HL-60/S4 treated with retinoic acid at 250 ng/mL for 4 days and 3 days (cell line): ENCODE measurements at regions not wholly inside any gene's neighbourhood (a gene's known extent, or its start where the extent isn't known, plus 50 kb on each side); places are given as distances from the start of the nearest gene placed in this dataset.

Source experiments
- in situ Hi-C: fragments of 300-500 bp; cut with MboI; formaldehyde crosslinking; loops from 2 replicates; pipeline ENCODE4 v1.7.0; 2022; ENCODE audit warnings: low sequenced_read_pairs

DNA sequence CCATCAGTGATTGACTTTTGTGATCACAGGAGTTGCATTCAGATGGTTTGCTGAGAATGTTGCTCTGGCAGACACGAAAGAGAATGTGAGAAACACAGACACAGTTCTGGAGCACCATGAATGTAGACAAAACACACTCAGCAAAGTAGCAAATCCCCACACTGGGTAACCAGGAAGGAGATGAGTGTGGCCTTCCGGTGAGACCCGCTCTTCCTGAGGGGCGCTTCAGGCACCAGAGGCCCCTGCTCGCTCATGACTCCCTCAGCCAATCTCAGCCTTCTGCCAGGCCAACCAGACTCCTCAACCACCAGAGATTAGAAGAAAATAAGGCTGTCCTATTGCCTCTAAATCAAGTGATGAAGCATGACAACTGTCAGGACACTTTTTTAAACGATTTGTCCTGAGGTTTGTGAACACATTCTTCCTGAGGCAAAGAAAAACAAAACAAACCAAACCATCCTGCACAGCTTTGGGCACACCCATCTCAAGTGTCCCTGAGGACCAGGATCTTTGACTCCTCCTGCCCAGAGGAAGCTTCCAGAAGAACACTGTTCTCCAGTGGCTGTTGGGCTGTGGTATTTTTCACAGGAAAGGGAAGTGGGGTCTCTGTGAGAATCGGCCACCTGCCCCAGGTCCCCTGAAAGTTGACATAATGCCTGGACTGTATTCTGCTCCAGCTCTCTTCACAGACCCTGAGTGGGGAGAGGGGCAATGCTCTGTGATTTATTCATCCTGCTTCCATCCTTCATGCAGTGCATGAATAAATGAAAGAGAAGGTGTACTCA, 152.8 kb downstream of the BCL11A start:
- in situ Hi-C loops = no loop called here

DNA sequence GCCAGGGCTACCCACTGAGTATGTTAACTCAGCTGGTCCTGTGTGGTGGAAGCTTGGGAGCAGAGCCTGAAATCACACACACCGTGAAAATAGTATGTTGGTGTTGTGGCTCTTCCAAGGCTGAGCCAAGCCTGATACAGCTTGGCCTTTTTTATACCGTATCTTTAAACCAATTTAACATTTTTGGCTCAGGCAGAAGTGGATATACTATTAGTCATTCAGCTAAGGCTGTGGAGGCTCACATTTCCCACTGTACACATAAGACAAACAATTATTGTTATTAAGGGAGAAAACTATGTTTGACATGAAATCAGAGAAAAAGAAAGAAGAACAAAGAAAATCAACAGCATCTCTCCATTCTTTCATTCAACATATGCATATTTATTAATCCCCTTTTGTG, 159.0 kb downstream of the BCL11A start:
- in situ Hi-C loops = no loop called here

GRCh38 chr2:60391649-60392375, 161.6 kb downstream of the BCL11A start:
- in situ Hi-C loops = no loop called here

DNA sequence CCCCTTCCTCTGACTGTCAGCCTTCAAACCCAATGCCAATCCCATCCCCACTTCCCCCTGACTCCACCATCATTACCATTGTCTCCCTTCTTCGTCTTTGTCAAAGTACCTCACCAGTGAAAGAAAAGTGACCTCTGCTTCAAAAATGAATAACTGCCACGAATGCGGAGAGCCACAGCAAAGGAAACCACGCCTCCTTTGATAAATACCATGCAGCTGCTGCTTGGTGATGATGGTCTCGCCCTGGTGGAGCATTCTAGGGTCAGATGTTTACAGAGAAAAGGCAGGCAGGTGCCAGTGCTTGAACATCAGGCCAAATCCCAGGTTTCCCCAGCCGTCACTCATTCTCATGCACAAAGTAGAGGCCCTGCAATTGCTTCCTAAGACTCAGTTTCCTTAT, 162.2 kb downstream of the BCL11A start:
- in situ Hi-C loops = no loop called here

- in situ Hi-C loops = no loop called here
Observed at GRCh38 chr2:60386436-60386835, 167.0 kb downstream of the BCL11A start.

DNA sequence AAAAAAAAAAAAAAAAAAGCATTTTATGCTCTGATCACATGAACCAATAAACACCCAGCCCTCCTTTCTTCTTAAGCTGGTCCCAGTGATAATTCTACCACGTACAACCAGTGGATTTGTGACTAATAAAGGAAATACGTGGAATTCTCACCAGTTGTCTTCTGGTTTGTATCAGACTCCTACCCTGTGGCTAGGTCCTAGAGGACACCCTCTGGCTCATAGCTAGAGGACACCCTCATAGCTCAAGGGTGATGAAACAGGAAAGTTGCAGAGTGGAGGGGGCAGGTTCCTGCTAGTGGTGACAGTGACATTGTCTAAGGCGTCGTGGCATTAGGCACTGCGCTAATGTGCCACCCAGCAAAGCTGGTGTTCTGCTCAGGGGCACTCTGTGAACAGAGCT, 167.8 kb downstream of the BCL11A start:
- in situ Hi-C loops = no loop called here

DNA sequence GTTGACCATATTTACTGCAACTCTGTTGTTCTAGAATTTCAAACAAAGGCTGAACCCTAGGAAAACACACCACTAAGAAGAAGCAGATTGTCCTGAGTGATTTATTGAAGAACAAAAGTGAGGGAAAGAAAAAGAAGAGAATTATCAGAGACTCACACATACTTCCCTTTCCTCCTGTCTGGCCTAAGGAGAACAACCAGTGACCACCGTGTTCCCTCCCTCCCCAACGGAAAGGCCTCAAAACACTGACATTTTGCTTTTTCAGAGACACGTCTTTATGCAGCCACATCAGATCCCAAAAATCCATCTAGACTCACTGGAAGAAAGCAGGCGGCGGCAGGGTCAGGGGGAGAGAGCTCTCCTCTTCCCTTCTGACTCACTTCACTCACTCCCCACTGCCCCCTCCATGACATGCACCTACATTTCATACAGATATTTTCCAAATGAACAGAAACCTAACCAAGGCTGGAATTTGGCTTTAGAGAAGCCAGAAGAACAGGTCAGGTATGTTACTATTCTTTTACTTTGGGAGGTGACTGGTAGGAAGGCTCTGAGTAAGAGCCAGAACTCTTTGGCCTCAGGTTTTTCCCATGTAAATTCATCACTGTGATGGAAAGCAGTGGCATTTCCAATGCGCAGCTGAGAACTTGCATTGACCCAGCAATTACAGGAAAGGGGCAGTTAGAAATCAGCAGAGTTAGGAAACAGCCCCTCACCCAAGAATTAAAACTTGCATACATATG, 169.9 kb downstream of the BCL11A start:
- in situ Hi-C loops = no loop called here

- in situ Hi-C loops = no loop called here
Observed at GRCh38 chr2:60380411-60380810, 173.0 kb downstream of the BCL11A start.

GRCh38 chr2:60379684-60380083, 173.8 kb downstream of the BCL11A start:
- in situ Hi-C loops = no loop called here

GRCh38 chr2:60379216-60379615, 174.2 kb downstream of the BCL11A start:
- in situ Hi-C loops = no loop called here

- in situ Hi-C loops = no loop called here
Observed at GRCh38 chr2:60377825-60378224, 175.6 kb downstream of the BCL11A start.

GRCh38 chr2:60376252-60376651, 177.2 kb downstream of the BCL11A start:
- in situ Hi-C loops = no loop called here

- in situ Hi-C loops = no loop called here
Observed at GRCh38 chr2:60371681-60372080, 181.8 kb downstream of the BCL11A start.

DNA sequence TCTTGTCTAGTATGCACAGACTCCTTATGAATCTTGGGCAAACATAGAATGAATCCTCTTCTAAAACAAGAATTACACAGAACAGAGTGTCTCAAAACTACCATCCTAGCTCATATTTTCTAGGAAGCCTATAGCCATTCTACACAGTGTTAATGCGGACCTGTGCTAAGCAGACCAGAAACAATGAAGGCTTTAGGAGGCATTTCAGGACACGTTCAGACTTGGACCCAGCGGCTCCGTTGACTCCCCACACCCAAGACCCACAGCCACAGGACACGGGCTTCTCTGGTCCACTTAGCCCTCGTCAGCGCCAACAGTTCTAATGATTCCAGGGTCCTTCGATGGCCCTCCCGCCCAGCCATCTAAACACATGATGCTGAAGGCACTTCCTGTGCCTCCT, 182.2 kb downstream of the BCL11A start:
- in situ Hi-C loops = no loop called here

DNA sequence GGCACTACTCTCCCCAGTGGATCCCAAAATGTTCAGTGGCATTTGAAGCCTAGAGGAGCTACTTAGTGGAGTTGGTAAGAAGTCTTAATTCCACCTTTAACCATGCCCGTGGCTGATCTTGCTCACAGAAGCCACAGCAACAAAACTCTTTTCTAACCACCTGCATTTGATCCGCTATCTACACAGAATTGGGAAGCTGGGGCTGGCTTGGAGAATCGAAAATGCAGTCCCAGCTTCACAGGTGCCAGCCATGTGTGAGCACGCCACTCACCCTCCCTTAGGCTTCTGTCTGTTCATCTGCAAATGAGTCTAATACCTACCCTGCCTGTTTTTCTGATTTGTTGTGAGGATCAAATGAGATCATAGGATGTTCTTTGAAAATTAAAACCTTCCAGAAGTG, 182.6 kb downstream of the BCL11A start:
- in situ Hi-C loops = no loop called here

GRCh38 chr2:60368456-60368855, 185.0 kb downstream of the BCL11A start:
- in situ Hi-C loops = no loop called here

DNA sequence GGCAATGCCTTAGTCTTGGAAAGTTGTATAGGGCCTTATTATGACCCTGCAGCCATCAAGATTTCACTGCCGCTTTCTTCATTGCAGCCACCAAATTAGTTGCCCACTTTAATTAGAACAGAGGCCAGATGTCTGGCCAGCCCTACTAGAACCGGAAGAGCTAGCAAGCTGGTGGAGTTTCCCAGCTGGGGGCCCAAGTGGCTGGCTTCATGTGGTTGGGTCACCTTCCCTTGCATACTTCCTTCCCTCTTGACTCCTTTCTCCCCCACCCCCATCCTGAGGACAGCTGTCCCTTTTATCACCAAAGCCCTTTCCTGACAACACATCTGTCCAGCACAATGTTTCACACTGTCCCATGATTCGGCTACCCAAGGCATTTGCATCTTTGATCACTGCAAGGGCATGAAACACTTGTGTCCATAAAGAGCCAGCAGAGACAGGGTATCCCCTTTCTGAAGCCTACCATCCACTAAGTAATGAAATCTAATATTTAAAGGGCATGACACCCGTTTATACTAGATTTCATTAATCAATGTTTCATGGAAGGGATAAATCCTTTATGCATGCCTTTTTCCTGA, 187.2 kb downstream of the BCL11A start:
- in situ Hi-C loops = no loop called here

DNA sequence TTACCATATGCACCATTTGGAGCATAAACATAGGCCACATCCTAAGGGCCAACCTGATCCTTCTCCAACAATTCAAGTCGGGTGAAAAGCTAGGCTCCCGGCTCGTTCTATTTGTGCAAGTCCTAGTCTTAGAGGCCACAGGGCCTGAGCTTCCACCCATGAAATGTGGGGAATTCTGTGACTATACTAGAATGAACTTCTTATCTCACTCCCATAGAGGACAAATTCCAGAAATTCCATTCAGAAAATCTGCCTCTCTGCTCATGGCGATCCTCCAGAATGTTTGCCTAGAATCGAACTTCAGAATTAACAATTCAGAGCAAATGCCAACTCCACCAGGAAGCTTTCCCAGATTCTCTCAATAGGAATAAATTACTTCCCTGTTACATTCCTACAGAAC, 187.9 kb downstream of the BCL11A start:
- in situ Hi-C loops = no loop called here

DNA sequence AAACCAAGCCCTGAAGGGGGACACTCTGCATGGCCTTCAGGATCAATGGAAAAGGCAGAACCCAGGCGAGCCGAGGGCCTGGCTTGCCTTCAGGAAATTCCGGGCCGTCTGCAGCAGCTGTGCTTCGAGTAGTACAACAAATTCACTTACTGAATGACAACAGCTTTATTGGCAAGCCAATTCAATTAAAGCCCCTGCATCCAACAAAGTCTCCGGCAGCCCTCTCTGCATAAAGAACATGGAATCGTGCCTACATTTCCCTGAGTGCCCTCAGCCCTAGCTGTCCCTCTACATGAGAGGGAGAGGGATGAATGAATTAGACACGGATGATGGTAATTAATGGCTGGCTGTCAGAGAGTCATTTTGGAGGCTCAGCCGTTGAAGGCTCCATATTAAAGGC, 189.0 kb downstream of the BCL11A start:
- in situ Hi-C loops = no loop called here

- in situ Hi-C loops = no loop called here
Observed at GRCh38 chr2:60361498-60361897, 192.0 kb downstream of the BCL11A start.

- in situ Hi-C loops = no loop called here
Observed at GRCh38 chr2:60359569-60359968, 193.9 kb downstream of the BCL11A start.
